ENCODE measurements at regions not wholly inside any gene's neighbourhood (a gene's known extent, or its start where the extent isn't known, plus 50 kb on each side); places are given as distances from the start of the nearest gene placed in this dataset.

DNA sequence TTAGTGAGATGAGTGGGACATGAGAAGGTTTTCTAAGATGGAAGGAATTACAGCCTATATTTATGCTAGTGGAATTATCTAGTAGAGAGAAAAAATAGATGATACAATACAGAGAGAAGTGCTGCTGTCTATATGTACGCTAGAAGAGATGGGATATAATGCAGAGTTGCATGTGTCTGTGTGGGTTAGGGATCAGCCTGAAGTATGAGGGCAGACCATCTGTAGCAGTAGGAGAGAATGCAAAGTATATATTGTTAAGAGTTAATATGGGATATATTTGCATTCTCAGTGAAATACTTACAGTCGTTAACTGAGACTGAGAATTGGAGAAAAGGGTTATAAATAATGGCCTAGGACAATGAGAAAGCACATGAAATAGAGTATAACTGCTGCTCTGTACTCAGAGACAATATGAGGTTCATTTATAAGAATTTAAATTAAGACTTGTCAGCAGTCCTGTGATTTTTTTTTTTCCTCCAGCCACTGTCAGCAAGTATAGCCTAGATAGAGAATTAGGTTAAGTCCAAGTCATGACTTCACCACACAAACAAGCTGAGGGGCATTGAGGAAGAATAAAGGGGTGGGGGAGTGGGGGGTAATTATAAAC lies 77.8 kb downstream of the SLITRK1 start:
- Histone ChIP-seq H3K4me3 (replicated peaks in 1 of 3; ENCODE audit: insufficient read depth in 1 of 3, low read depth in 1 of 3, low read length in 3 of 3) (no peak overlapping the region), H3K4me1 (ENCODE audit: control insufficient read depth, extremely low read depth, insufficient read depth, low read length) (no peaks in the 10 kb centered on the region), H3K9me3 (replicated peaks; ENCODE audit: control insufficient read depth, insufficient read depth, low read length) (peaks cover 5% of the 10 kb centered on the region), H3K79me2 (ENCODE audit: control insufficient read depth, insufficient read depth, low read length) (no peaks in the 10 kb centered on the region), H3K27me3 (ENCODE audit: control insufficient read depth in 2 of 2, insufficient read depth in 2 of 2, low read length in 2 of 2) (no peaks in the 10 kb centered on the region), H3K9ac (replicated peaks; ENCODE audit: extremely low read depth, insufficient read depth, low read length) (no peak overlapping the region), H3K9me1 (replicated peaks; ENCODE audit: control insufficient read depth, extremely low read depth, insufficient read depth, low read length) (no peaks in the 10 kb centered on the region), H3K36me3 (ENCODE audit: control insufficient read depth in 2 of 2, extremely low read depth in 1 of 2, insufficient read depth in 2 of 2, low read length in 2 of 2) (no peaks in the 10 kb centered on the region), H4K20me1 (replicated peaks; ENCODE audit: control insufficient read depth, extremely low read depth, insufficient read depth, low read length) (no peaks in the 10 kb centered on the region), H3K4me2 (ENCODE audit: insufficient read depth, low read length) (no peak overlapping the region), H3K27ac (ENCODE audit: insufficient read depth, low read depth, low read length) (no peak overlapping the region), H2AFZ (ENCODE audit: low read depth, low read length) (no peak overlapping the region)
- dilution Hi-C loops (cut with MboI; ENCODE audit: extremely low pct_ligation_motif_present, low sequenced_read_pairs) (no loop called here), intact Hi-C loops (cut with micrococcal nuclease) (no loop called here)
- ChIA-PET POLR2A (no interaction called here), CTCF (no interaction called here)
- DNase-seq (ENCODE audit: low read depth, low spot score) (no peak), FAIRE-seq (no peak)
- BruUV-seq (replicated peaks): no TSS peak
- TF ChIP-seq GATA2 (IDR thresholded peaks at IDR 0.05; ENCODE audit: insufficient read depth, insufficient read length, low read depth, low read length) (no peak), FOS (IDR thresholded peaks at IDR 0.05; ENCODE audit: borderline replicate concordance, insufficient read depth, low read length) (no peak), JUN (IDR thresholded peaks at IDR 0.05; ENCODE audit: borderline replicate concordance, insufficient read depth, insufficient read length, low read depth) (no peak), MYC (IDR thresholded peaks at IDR 0.05; ENCODE audit: low read depth, low read length) (no peak), EZH2 (IDR thresholded peaks at IDR 0.05; ENCODE audit: borderline replicate concordance, low read depth, low read length, severe bottlenecking) (no peak), POLR2A (IDR thresholded peaks at IDR 0.05; ENCODE audit: low read depth, low read length) (no peak), CTCF (IDR thresholded peaks at IDR 0.05; ENCODE audit: extremely low read depth in 1 of 2, insufficient read depth in 1 of 2, low read depth in 1 of 2, low read length in 2 of 2) (no peak), MAX (IDR thresholded peaks at IDR 0.05; ENCODE audit: insufficient read depth, insufficient read length) (no peak), POLR2AphosphoS5 (IDR thresholded peaks at IDR 0.05; ENCODE audit: insufficient read depth, low read depth, low read length) (no peak)

Measured in endothelial cell of umbilical vein (primary cell).